Fibroblast of gingiva (primary cell): ENCODE measurements at regions not wholly inside any gene's neighbourhood (a gene's known extent, or its start where the extent isn't known, plus 50 kb on each side); places are given as distances from the start of the nearest gene placed in this dataset.
A peak's percentile ranks its signal among the peaks of the same experiment; 100 is the strongest.

Experiments
- DNase-seq: peaks from one replicate; pipeline ENCODE4 v3.0.0-alpha.2; 2011; ENCODE audit warnings: low read depth

DNA sequence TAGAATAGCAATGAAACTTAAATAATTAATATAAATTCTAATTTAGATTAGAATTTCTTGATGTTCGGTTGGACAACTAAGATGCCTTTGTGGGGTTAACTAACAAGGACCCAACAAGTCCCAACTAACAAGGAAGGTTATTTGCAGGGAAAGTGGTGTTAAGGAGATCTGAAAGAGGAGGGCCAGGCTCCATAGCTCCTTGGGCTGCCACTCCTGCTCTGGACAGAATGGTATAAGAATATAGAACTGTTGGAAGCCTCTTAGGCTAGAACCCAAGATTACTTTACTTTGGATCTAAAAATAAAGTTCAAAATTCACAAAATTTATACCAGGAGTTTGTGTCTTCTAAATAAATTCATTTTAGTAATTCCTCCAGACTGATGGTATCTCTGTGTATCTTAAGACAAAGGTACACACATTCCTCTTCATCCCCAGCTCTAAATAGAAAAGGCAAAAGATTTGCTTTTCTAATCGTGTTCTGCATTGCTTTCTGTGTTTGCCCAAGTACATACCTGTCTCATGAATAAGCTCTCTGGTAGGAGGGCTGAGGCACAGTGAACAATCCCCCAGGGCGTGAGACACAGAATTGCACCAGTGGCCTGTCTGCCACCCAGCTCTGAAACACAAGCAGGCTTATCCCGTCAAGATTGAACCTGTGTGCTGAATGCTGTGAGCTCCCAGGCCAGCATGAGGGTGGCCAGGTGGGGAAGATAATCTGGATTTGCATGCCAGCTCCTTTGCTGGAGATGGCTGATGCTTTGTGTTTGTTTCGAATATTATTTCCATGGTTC, 176.0 kb downstream of the ACKR3 start:
- DNase-seq = peak; percentile 65

DNA sequence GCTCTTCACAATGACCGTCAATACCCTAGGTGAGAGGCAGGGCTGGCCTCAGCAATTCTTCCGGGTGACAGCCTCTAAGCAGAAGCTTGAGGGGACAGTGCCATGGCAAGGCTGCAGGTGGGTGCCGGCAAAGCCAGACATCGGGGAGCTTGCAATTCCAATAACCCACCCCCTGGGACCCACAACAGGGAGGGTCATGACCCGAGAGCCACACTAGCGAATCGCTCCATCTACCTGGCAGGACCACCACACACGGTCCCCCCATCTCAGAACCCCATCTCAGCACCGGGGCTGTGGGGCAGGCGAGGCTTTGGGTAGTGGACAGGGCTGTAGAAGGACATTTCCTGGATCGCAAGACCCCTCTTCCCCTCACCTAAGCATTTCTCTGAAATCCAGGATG, 177.2 kb downstream of the ACKR3 start:
- DNase-seq = no peak

DNA sequence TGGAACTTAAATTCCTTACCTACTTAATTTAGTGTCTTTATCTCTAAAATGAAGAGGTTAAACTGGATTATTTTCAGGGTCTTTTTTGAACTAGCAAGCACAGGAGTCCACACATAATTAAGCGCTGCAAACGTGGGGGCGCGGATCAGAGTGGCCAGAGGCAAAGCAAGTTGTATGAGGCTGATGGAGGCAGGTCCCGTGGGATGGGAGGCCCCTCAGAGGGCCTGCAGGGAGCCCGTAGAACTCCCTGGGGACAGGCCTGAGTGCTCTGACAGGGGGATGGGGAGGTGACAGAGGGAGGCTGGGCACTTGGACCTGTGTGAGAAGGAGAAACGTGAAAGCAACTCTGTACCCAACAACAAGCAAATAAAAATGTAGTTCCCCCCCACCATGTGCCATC, 177.8 kb downstream of the ACKR3 start:
- DNase-seq = no peak

DNA sequence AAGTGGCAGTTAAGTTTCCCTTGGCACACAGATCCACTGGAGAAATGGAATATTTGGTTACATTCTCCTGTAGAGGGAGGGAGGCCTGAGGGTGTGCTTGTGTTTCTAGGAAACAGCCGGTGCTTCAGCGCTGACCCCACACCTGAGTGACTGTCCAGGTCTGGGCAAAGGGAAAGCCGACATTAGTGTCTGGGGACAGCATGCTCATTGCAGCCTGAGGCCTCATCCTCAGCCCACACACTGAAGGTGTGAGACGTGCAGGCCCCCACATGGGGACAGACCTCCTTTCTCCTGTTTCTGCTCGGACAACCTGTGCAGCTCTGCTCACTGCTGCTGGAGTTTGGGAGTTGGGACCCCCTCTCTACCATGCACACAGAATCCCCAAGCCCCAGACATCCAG, 178.3 kb downstream of the ACKR3 start:
- DNase-seq = no peak

DNA sequence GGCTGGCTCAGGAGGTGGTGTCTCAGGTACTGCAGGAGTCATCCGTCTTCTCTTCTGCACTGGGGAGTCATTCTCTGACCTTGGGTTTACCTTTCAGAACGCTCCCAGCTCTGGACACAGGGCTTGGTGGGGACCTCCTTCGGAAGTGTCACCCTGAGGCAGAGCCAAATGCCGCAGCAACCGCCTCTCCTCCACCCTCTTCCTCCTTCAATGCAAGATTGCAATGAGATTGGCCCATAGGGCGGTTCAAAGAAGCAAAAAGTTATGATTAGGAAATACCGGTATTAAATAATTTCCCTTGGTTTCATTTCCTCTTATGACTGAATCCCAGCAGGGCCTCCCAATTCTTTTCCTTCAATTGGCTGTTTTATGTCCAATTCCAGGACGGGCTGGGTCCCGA, 178.8 kb downstream of the ACKR3 start:
- DNase-seq = peak; percentile 12

DNA sequence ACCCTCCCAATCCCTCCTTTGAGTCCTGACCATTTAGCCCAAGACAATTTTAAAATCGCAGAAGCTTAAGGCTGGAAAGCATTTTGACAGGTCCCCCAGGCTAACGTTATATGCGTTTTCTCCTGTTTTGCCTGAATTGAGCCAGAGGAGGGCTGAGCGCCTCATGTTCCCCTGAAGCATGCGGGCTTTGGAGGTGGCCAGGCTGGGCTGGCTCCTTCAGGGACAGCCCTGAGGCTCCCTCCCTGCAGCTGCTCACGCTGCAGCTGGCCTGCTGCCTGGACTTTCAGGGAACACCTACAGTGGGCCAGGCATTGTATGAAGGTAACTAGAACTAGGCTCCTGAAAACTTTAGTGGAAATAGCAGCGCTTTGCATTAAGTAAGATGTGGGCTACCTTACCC, 179.2 kb downstream of the ACKR3 start:
- no peak for DNase-seq

DNA sequence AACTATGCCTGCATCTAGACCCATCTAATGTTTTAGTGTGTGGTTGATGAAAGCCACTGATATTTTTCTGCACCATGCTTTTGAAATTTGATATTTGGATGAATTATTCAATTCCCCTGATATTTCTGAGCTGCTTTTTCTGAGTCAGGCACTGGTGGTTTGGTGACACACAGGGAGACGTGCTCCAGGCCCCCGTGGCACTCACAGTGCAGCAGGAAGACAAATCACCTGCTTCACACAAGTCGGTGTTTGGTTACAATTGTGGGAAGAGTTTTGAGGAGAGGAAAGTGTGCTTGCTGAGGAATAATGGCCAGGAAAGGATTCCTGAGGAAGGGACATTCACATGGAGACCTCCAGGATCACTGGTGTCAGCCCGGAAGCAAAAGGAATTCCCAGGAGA, 179.7 kb downstream of the ACKR3 start:
- DNase-seq = peak; percentile 37

DNA sequence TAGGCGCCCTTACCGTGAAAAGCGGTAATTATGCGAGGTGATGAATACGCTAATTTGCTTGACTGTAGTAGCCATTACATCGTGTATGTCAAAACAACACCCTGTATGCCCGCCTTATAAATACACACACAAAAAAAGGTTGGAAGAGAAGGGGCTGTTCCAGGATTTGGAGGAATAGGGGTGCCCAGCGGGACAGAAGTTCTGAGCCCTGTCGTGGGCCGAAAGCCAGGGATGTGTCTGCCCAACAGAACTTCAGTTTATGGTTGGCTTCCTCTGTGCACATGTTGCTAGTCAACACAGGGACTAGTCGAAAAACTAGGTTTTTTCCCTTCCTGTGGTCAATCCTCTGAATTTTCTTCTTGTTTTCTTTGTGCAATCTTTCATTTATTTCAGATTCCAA, 182.5 kb downstream of the ACKR3 start:
- no peak for DNase-seq

DNA sequence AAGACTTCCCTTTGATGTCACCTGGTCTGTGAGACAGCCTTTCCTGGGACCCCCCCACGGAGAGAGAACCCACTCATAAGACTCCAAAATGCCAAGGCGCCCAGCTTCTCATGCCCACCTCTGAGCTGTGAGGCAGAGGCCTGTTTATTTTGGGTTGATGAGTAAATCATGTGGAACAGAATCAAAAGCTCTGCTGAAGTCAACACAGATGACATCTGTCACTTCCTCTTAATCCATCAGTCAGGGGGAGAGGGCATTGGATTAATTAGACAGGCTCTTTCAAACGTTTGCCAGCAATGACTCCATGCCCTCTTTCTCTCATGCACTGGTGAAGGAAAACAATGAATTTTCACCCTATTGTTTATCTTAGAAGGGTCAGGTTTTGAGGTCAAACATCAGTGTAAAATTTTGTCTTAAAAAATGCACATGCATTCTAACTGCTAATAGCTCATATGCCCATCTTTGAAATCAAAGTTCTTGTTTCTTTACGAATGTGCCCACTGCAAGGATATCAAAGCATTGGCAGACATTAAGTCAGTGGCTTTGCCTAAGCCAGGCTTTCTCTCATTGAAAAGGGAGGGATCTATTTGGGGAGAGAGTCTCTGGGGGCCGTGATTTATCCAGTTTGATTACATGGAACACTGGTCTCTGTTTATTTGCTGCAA, 184.1 kb downstream of the ACKR3 start:
- DNase-seq = no peak

DNA sequence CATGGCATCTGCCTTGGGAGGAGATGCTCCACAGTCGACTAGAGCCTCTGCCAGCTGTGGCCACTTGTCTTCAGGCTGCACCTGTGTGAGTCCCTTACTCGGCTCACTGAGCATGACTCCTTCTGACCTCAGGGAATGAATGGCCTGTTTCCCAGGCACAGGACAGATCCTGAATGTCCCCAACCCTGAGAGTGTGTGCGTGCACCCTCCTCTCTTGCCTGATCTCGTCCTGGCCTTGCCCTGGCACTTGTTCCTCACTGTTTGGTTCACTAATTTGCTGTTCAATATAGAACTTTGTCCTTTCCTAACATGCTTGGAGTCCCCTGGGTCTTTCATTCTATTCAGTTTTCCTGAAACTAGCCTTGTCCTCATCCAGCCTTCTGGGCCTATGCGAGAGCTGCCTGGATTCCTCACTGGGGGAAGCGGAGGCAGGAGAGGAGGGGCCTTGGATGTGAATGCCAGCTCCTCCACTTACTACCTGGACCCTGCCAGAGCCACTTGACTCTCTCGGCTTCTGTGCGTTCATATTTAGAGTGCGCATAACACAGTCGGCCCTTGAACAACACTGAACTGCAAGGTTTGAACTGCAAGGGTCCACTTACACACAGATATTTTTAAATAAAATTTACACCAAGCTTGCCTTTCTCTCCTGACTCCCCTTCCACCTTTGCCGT, 184.8 kb downstream of the ACKR3 start:
- DNase-seq = no peak

DNA sequence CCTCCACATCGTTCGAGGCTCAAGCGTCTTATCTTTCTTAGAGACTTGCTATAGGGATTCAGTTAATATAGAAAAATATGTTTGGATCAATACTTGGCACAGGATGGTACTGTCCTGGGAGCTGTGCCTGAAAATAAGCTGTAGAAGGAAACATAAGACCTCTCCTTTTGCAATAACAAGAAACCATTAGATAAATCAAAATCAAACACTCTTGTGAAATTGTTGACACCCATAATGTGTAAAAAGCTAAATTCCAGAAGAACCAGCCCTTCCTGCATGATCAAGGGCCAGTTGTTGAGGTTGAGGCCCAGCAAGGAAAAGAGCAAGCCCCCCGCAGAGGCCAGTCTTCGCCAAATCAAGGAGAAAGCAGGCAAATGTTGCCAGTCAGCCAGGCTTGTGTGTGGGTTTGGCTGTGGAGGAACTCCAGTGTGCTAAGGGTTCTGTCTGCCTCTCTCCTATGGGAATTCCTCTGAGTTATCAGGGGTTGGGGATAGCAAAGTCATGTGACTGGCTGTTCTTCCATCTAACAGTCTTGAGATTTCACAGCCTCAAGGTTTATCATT, 185.7 kb downstream of the ACKR3 start:
- no peak for DNase-seq

DNA sequence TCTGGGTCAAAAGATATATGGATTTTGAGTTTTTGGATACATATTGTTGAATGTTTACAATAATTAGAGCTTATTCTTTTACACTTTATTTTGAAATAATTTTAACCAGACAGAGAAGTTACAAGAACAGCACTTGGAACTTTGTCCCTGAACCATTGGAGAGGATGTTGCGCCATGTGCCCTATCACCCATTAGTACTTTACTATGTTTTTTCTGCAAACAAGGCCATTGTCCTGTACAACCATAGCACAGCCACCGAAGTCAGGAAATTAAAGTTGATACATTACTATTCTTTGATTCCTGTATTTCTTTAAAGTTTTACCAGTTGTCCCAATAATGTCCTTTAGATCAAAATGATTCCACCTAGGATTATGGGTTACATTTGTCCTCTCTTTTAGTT, 188.8 kb downstream of the ACKR3 start:
- DNase-seq = no peak

DNA sequence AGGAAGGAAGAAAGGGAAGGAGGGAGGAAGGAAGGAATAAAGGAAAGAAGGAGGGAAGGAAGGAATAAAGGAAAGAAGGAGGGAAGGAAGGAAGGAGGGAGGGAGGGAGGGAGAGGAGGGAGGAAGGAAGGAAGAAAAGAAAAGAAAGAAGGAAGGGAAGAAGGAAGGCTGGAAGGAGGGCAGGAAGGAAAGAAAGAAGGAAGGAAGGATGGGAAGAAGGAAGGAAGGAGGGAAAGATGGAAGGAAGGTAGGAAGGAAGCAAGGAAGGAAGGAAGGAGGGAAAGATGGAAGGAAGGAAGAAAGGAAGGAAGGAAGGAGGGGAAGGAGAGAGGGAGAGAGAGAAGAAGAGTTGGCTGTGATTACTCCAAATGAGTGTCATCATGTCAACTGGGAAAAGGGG, 190.6 kb downstream of the ACKR3 start:
- DNase-seq = no peak

DNA sequence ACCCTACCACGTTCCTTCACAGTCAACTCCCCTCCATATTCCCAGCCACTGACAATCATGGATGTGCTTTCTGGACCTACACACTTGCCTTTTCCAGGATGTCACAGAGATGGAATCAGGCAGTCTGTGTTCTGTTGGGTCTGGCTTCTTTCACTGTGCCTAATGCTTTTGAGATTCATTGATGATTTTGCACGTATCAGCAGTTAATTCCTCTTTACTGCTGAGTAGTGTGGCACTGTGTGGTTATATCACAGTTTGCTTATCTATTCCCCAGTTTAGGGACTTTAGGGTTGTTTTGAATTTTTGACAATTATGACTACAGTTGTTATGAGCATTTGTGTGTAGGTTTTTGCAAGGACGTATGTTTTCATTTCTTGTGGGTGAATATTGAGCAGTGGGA, 191.7 kb downstream of the ACKR3 start:
- DNase-seq = no peak

DNA sequence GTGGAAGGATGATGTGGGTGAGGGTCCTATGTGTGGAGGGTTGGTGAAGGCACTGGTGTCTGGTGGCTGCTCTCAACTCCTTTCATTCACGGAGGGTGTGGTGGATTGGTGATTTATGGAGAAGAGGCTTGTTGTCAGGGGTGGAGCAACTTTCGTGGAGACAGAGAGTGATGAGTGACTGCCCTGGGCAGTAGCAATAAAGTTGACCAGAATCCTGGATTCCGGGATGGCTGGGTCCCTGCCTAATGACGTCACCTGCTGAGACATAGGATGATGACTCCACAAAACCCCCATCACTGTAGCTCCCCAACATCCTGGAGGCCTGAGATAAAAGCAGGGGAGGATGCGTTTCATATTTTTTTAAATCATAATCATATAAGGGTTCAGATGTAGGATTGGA, 193.0 kb downstream of the ACKR3 start:
- DNase-seq = no peak

DNA sequence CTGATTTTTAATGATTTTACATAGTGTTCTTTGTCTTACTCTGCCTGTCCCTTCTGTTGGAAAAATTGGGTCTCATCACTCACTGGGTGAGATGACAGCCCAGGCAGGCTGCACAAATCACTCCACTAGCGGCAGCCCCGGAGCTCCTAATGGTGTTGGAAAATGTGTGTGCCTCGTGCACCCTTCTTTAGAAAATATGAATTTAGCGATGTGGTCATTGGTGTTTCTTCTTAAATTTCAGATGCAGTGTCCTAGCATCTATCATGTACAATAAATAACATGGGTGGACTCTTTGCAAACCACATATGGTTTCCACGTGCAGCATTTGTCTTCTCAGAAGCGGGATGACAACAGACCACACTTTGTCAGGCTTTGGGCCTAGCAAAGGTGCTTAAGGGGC, 194.2 kb downstream of the ACKR3 start:
- no peak for DNase-seq

DNA sequence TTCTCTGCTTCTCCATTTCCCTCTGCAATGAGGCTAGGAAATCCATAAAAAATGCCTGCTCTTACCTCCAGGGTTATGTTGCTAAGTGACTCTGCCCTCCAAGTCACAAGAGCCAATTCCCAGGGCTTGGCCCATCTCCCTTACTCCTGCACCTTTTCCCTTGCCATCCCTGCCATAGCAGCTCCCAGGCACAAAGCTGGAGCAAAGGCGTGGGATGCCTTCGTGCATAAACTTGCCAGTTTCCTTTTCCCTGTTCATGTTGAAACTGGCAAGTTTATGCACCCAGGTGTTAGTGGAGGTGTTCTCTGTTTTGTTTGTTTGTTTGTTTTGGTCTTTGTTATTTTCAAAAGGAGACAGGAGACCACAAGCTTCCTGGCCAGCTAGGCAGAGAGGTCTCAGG, 195.1 kb downstream of the ACKR3 start:
- DNase-seq = no peak

DNA sequence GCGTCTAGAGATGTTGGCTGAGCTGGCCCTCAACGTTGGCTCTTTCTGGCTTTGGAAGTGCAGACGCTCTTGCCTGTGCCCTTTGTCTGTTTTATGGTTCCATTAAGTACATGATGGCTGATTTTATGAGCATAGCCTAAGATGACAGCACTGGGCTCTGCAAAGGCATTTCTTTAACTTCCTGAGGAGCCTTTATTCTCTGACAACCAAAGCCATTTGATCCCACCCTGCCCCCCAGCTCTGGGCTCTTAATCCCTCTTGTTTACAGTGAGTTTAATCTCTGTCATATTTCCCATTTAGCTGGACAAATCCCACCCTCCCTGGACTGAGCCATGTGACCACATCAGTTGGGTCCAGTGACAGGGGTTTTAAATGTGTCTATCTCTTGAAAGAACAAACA, 195.9 kb downstream of the ACKR3 start:
- no peak for DNase-seq

DNA sequence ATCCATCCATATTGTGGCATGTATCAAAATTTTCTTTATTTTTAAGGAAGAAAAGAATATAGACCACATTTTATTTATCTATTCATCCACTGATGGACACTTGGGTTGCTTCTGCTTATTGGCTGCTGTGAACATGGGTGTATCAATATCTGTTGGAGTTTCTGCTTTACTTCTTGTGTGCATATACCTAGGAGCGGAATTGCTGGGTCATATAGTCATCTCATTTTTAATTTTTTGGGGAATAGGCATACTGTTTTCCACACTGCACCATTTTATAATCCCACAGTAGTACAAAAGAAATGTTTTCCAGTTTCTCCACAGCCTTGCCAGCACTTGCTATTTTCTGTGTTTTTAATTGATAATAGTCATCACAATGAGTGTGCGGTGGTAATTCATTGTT, 197.2 kb downstream of the ACKR3 start:
- DNase-seq = no peak

DNA sequence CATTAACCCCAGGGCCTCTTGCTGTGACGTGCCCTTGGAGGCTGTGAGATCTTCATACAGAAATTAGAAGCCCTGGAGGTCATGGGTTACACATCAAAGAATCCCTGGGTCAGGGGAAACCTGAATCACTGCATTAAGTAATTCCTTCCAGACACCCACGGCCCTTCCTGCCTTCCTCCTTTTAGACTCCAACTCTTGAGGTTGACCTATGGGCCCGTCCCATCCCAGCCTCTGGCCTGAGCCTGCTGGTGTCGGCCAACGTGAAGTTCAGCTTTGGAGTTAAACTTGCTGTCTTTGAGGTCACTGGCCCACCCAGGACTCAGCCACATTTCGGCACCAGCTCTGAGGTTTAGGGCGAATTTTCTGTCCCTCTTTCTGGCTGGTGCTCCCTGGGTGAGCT, 198.3 kb downstream of the ACKR3 start:
- DNase-seq = no peak

DNA sequence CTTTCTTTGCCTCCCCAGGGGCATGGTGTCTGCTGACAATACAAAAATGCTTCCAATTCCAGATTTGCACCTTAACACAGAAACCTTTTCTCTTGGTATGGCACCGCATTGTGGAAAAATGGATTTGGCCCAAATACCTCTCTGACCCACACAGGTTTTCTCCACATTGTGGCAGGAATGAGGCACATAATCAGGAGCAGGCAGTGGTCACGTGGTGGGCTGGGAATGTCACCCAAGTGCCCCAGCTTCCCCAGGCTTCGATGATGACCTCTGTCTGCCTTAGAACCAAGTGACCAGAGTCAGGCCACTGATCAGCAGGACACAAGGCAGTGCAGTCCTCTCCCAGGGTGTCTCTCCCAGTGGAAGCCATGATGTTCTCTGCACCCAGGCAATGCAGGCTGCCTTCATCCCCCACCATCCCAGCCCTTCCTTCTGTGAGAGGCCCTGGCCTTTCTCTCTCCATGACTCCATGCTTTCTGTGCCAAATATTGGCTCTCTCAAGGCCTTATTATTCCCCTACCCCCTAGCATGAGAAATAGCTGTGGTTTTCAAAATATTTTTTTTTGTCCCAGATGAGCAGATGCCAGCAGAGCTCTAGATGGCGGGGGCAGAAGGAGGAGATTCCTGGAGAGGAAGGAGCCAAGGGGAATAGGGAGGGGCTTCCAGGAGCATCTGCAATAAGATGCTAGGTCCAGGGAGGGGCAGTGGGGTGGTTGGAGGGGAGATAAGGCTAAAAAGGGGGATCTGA, 198.9 kb downstream of the ACKR3 start:
- DNase-seq = peak; percentile 30

DNA sequence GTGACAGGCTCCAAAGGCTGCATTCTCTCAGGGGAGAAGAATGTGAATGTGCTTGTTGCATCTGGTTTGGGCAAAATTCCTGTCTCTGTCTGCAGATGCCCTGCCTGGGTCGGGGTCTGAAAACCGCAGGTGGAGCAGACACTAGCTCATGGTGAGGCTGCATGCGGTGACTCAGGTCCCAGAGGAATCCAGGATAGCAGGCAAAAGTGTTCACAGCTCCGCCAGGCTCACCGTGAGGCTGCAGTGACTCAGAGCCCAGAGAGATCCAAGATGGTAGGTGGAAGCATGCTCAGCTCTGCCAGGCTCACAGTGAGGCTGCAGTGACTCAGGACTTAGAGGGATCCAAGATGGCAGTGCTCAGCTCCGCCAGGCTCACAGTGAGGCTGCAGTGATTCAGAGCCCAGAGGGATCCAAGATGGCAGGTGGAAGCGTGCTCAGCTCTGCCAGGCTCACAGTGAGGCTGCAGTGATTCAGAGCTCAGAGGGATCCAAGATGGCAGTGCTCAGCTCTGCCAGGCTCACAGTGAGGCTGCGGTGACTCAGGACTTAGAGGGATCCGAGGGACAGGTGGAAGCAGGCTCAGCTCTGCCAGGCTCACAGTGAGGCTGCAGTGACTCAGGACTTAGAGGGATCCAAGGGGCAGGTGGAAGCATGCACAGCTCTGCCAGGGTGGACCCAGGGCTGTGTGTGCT, 200.5 kb downstream of the ACKR3 start:
- peak; percentile 69 for DNase-seq
